ENCODE measurements at regions not wholly inside any gene's neighbourhood (a gene's known extent, or its start where the extent isn't known, plus 50 kb on each side); places are given as distances from the start of the nearest gene placed in this dataset.

DNA sequence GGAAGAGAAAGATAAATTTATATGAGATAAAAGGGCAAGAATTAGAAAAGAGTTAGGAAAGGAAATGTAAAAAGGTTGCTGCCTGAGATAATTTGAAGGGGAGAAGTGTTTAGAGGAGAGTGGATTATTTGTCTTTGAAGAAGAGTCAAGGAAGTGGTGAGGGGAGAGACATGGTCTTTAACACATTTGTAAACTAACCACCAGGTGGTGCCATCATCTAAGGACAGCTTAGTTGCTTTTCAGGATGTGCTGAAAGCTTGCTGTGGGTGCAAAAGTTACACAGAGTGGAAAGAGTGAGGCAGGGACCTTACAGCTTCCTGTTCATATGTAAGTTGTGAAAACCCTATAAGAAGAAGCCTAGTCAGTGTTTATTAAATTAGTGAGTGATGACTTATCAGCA lies 114.1 kb upstream of the DNAJC19 start:
- Histone ChIP-seq H3K36me3 (ENCODE audit: insufficient read depth, low read length) (no peaks in the 10 kb centered on the region), H2AFZ (ENCODE audit: low read depth, low read length) (no peak overlapping the region), H3K4me3 (ENCODE audit: low read length) (no peak overlapping the region), H3K27me3 (ENCODE audit: insufficient read depth, low read depth, low read length) (no peaks in the 10 kb centered on the region), H3K9ac (ENCODE audit: low read length) (no peak overlapping the region), H3K4me2 (ENCODE audit: low read length) (no peak overlapping the region), H3K9me2 (ENCODE audit: insufficient read depth, low read length) (no peaks in the 10 kb centered on the region), H3K27ac (ENCODE audit: low read length) (no peak overlapping the region), H3K79me2 (replicated peaks; ENCODE audit: insufficient read depth, low read length) (no peaks in the 10 kb centered on the region), H3F3A (ENCODE audit: insufficient read depth, low read length, poor library complexity, severe bottlenecking) (no peaks in the 10 kb centered on the region), H3K9me3 (ENCODE audit: low read length) (no peaks in the 10 kb centered on the region), H4K20me1 (ENCODE audit: insufficient read depth) (no peaks in the 10 kb centered on the region)
- TF ChIP-seq EZH2 (IDR thresholded peaks at IDR 0.05; ENCODE audit: borderline replicate concordance, insufficient read depth, low read length, poor library complexity, severe bottlenecking) (no peak), MXI1 (conservative IDR thresholded peaks at IDR 0.05; ENCODE audit: poor library complexity, severe bottlenecking) (no peak), RAD21 (conservative IDR thresholded peaks at IDR 0.05) (peak; percentile 68), SMC3 (conservative IDR thresholded peaks at IDR 0.05; ENCODE audit: poor library complexity) (peak; percentile 73)
- TF ChIP-seq, protein P1, sequence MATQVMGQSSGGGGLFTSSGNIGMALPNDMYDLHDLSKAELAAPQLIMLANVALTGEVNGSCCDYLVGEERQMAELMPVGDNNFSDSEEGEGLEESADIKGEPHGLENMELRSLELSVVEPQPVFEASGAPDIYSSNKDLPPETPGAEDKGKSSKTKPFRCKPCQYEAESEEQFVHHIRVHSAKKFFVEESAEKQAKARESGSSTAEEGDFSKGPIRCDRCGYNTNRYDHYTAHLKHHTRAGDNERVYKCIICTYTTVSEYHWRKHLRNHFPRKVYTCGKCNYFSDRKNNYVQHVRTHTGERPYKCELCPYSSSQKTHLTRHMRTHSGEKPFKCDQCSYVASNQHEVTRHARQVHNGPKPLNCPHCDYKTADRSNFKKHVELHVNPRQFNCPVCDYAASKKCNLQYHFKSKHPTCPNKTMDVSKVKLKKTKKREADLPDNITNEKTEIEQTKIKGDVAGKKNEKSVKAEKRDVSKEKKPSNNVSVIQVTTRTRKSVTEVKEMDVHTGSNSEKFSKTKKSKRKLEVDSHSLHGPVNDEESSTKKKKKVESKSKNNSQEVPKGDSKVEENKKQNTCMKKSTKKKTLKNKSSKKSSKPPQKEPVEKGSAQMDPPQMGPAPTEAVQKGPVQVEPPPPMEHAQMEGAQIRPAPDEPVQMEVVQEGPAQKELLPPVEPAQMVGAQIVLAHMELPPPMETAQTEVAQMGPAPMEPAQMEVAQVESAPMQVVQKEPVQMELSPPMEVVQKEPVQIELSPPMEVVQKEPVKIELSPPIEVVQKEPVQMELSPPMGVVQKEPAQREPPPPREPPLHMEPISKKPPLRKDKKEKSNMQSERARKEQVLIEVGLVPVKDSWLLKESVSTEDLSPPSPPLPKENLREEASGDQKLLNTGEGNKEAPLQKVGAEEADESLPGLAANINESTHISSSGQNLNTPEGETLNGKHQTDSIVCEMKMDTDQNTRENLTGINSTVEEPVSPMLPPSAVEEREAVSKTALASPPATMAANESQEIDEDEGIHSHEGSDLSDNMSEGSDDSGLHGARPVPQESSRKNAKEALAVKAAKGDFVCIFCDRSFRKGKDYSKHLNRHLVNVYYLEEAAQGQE (IDR thresholded peaks at IDR 0.05; ENCODE audit: borderline replicate concordance): no peak
- TF ChIP-seq, protein P2, sequence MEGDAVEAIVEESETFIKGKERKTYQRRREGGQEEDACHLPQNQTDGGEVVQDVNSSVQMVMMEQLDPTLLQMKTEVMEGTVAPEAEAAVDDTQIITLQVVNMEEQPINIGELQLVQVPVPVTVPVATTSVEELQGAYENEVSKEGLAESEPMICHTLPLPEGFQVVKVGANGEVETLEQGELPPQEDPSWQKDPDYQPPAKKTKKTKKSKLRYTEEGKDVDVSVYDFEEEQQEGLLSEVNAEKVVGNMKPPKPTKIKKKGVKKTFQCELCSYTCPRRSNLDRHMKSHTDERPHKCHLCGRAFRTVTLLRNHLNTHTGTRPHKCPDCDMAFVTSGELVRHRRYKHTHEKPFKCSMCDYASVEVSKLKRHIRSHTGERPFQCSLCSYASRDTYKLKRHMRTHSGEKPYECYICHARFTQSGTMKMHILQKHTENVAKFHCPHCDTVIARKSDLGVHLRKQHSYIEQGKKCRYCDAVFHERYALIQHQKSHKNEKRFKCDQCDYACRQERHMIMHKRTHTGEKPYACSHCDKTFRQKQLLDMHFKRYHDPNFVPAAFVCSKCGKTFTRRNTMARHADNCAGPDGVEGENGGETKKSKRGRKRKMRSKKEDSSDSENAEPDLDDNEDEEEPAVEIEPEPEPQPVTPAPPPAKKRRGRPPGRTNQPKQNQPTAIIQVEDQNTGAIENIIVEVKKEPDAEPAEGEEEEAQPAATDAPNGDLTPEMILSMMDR (IDR thresholded peaks at IDR 0.05; ENCODE audit: poor library complexity, severe bottlenecking): peak; percentile 58

GRCh38 chr3:181086011-181086410 lies 96.5 kb upstream of the DNAJC19 start:
- no peaks in the 10 kb centered on the region for H3K9me3 ChIP-seq (ENCODE audit: low read length)
- no peaks in the 10 kb centered on the region for H3K36me3 ChIP-seq (ENCODE audit: insufficient read depth, low read length)
- H3F3A ChIP-seq (ENCODE audit: insufficient read depth, low read length, poor library complexity, severe bottlenecking): no peaks in the 10 kb centered on the region
- TF ChIP-seq, protein P2 (IDR thresholded peaks at IDR 0.05; ENCODE audit: poor library complexity, severe bottlenecking): no peak
- no peak overlapping the region for H2AFZ ChIP-seq (ENCODE audit: low read depth, low read length)
- H3K27ac ChIP-seq (ENCODE audit: low read length): no peak overlapping the region
- H3K9ac ChIP-seq (ENCODE audit: low read length): no peak overlapping the region
- no peak overlapping the region for H3K4me2 ChIP-seq (ENCODE audit: low read length)
- H3K9me2 ChIP-seq (ENCODE audit: insufficient read depth, low read length): no peaks in the 10 kb centered on the region
- H3K27me3 ChIP-seq (ENCODE audit: insufficient read depth, low read depth, low read length): no peaks in the 10 kb centered on the region
- H3K4me3 ChIP-seq (ENCODE audit: low read length): no peak overlapping the region
- H4K20me1 ChIP-seq (ENCODE audit: insufficient read depth): no peaks in the 10 kb centered on the region
- no peaks in the 10 kb centered on the region for H3K79me2 ChIP-seq (replicated peaks; ENCODE audit: insufficient read depth, low read length)

All from neural cell (in vitro differentiated cells).